IMR-90 (cell line): ENCODE measurements at regions not wholly inside any gene's neighbourhood (a gene's known extent, or its start where the extent isn't known, plus 50 kb on each side); places are given as distances from the start of the nearest gene placed in this dataset.
A peak's percentile ranks its signal among the peaks of the same experiment; 100 is the strongest.

Experiments used
- ATAC-seq: fragments of 200-7000 bp; cut with Tn5 transposase; 2 replicates; pipeline ENCODE4 v1.9.1; 2020; ENCODE audit warnings: low read depth, mild to moderate bottlenecking, moderate library complexity
- BruUV-seq: library from RNA; stranded (reverse); fragments of 400-500 nt; replicated peaks from 2 replicates; lab custom pipeline; 2021; lab: Mats Ljungman, UMichigan
- CTCF ChIA-PET: fragments of 300-600 bp; formaldehyde crosslinking; extraction: SDS; loops from one replicate; lab custom pipeline; 2021; ENCODE audit warnings: antibody characterized with exemption; lab: Yijun Ruan, JAX
- POLR2A ChIA-PET: fragments of 300-600 bp; sonication (Branson Sonifier 250); formaldehyde crosslinking; loops from one replicate; lab custom pipeline; 2022; ENCODE audit warnings: antibody characterized with exemption; ENCODE audit not compliant: unreplicated experiment; lab: Charles Lee
- DNase-seq: peaks from one replicate; pipeline ENCODE4 v3.0.0; 2013
- H2AFZ ChIP-seq: replicated peaks from 2 replicates; pipeline ENCODE3; 2013; ENCODE audit warnings: low read length, mild to moderate bottlenecking; ENCODE audit not compliant: poor library complexity
- H2AK5ac ChIP-seq: 2 replicates; pipeline ENCODE4 v1.6.1; 2013; ENCODE audit warnings: low read depth, low read length, inconsistent platforms
- H2AK9ac ChIP-seq: replicated peaks from 2 replicates; pipeline ENCODE3; 2013; ENCODE audit warnings: mild to moderate bottlenecking, low read depth, low read length, moderate library complexity; ENCODE audit not compliant: poor library complexity
- H2BK120ac ChIP-seq: 2 replicates; pipeline ENCODE4 v1.6.1; 2013; ENCODE audit warnings: low read depth, low read length, inconsistent platforms
- H2BK15ac ChIP-seq: 3 replicates; pipeline ENCODE4 v1.6.1; 2013; ENCODE audit warnings: low read depth, low read length, inconsistent platforms
- H2BK20ac ChIP-seq: 2 replicates; pipeline ENCODE4 v1.6.1; 2013; ENCODE audit warnings: low read depth, mild to moderate bottlenecking, inconsistent platforms, low read length, moderate library complexity
- H2BK5ac ChIP-seq: 2 replicates; pipeline ENCODE4 v1.6.1; 2013; ENCODE audit warnings: mild to moderate bottlenecking, low read depth, low read length, inconsistent platforms; ENCODE audit not compliant: poor library complexity, severe bottlenecking
- H3K14ac ChIP-seq: replicated peaks from 2 replicates; pipeline ENCODE4 v1.6.1; 2013; ENCODE audit warnings: low read depth, low read length, inconsistent platforms
- H3K18ac ChIP-seq: 2 replicates; pipeline ENCODE4 v1.6.1; 2013; ENCODE audit warnings: low read depth, low read length, control low read depth
- H3K23ac ChIP-seq: 2 replicates; pipeline ENCODE4 v1.6.1; 2013; ENCODE audit warnings: low read depth, low read length, inconsistent platforms
- H3K27ac ChIP-seq: 2 replicates; pipeline ENCODE4 v1.5.1; 2013; ENCODE audit warnings: mild to moderate bottlenecking, control low read depth, low read length; ENCODE audit not compliant: insufficient read depth
- H3K27me3 ChIP-seq: 2 replicates; pipeline ENCODE4 v1.6.1; 2013; ENCODE audit warnings: low read length; ENCODE audit not compliant: control insufficient read depth, insufficient read depth
- H3K36me3 ChIP-seq: 2 replicates; pipeline ENCODE4 v1.6.1; 2013; ENCODE audit warnings: low read length, mixed read lengths; ENCODE audit not compliant: control insufficient read depth, insufficient read depth
- H3K4ac ChIP-seq: 2 replicates; pipeline ENCODE4 v1.6.1; 2013; ENCODE audit warnings: low read depth, low read length, inconsistent platforms
- H3K4me1 ChIP-seq: 2 replicates; pipeline ENCODE4 v1.6.1; 2013; ENCODE audit warnings: low read length, mixed read lengths; ENCODE audit not compliant: control insufficient read depth, insufficient read depth
- H3K4me2 ChIP-seq: 2 replicates; pipeline ENCODE4 v1.6.1; 2013; ENCODE audit warnings: low read depth, mild to moderate bottlenecking, control low read depth, low read length, moderate library complexity
- H3K4me3 ChIP-seq: 2 replicates; pipeline ENCODE4 v1.5.1; 2013; ENCODE audit warnings: low read depth, mild to moderate bottlenecking, control low read depth, low read length, moderate library complexity; ENCODE audit not compliant: insufficient read depth
- H3K56ac ChIP-seq: 2 replicates; pipeline ENCODE4 v1.6.1; 2013; ENCODE audit warnings: low read length, inconsistent platforms; ENCODE audit not compliant: insufficient read depth; ENCODE audit errors: extremely low read depth
- H3K79me1 ChIP-seq, 2 experiments: 2 replicates each; pipeline ENCODE4 v1.6.1; 2013; ENCODE audit warnings: low read length in 2 of 2, inconsistent platforms in 1 of 2, low read depth in 1 of 2
- H3K9ac ChIP-seq: 2 replicates; pipeline ENCODE4 v1.6.1; 2013; ENCODE audit warnings: low read depth, low read length, control low read depth
- H3K9me1 ChIP-seq: 2 replicates; pipeline ENCODE4 v1.6.1; 2013; ENCODE audit warnings: low read length, inconsistent platforms; ENCODE audit not compliant: insufficient read depth
- H3K9me3 ChIP-seq: 2 replicates; pipeline ENCODE4 v1.6.1; 2013; ENCODE audit warnings: low read length; ENCODE audit not compliant: control insufficient read depth, insufficient read depth
- H4K20me1 ChIP-seq: 2 replicates; pipeline ENCODE4 v1.6.1; 2013; ENCODE audit warnings: low read length, inconsistent platforms; ENCODE audit not compliant: insufficient read depth
- H4K5ac ChIP-seq: 2 replicates; pipeline ENCODE4 v1.6.1; 2013; ENCODE audit warnings: mild to moderate bottlenecking, low read depth, low read length, control low read depth
- H4K8ac ChIP-seq, 2 experiments: 2 replicates each; pipeline ENCODE4 v1.6.1; 2013; ENCODE audit warnings: low read depth in 2 of 2, low read length in 2 of 2, control low read depth in 1 of 2, inconsistent platforms in 1 of 2
- H4K91ac ChIP-seq: 2 replicates; pipeline ENCODE4 v1.6.1; 2013; ENCODE audit warnings: low read depth, low read length, inconsistent platforms; ENCODE audit not compliant: insufficient read depth
- CHD1 ChIP-seq: IDR thresholded peaks from 2 replicates; pipeline ENCODE4 v1.6.1; 2012; ENCODE audit warnings: low read depth, low read length, improper control_type of control experiment
- MAFK ChIP-seq: IDR thresholded peaks from 2 replicates; pipeline ENCODE4 v1.6.1; 2012; ENCODE audit warnings: low read depth, low read length, improper control_type of control experiment
- MAZ ChIP-seq: IDR thresholded peaks from 2 replicates; pipeline ENCODE4 v1.6.1; 2012; ENCODE audit warnings: low read depth, mild to moderate bottlenecking, low read length, improper control_type of control experiment, moderate library complexity, borderline replicate concordance
- WGBS, 2 experiments: methylation state at CpG; one replicate each; pipeline versions ENCODE4 v1.1.5 to v1.1.7; 2013; ENCODE audit warnings: missing lambda C conversion rate in 2 of 2; ENCODE audit not compliant: insufficient read length in 1 of 2; ENCODE audit errors: extremely low coverage in 2 of 2; 5-methylcytosine and 5-hydroxymethylcytosine counted together
- dilution Hi-C: fragments of 300-500 bp; cut with HindIII; formaldehyde crosslinking; loops from one replicate; pipeline ENCODE4 v1.14.3; 2018; ENCODE audit warnings: low sequenced_read_pairs; ENCODE audit not compliant: unreplicated experiment
- in situ Hi-C: fragments of 300-500 bp; cut with MboI; formaldehyde crosslinking; loops from 3 replicates; pipeline ENCODE4 v1.14.3; 2019; ENCODE audit warnings: low sequenced_read_pairs, inconsistent platforms, mixed read lengths
- intact Hi-C: fragments of 100-400 bp; cut with micrococcal nuclease; formaldehyde crosslinking; loops from 2 replicates; pipeline ENCODE4 v1.10.0; 2022

DNA sequence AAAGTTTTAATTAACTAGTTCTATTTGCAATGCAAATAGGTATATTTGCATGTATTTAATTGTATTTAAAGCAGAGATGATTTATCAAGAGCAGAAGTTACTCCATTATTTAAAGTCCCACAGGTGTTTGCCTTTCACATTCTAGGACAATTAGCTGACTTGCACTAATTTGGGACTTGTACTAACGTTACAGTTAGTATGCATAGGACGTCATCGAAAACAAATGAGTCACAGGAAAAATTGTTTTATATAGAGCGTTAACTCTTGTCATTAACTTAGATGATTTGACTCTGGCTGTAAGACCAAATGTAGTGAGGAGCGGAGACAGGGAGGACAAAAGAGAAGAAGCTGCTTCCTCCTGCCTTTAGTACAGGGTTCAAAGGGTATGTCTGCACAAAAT, 126.1 kb upstream of the IFNE start:
- H4K91ac ChIP-seq, result no peak overlapping the region
- H2BK20ac ChIP-seq, result no peak overlapping the region
- H3K9me3 ChIP-seq, result no peaks in the 10 kb centered on the region
- no peak overlapping the region for H2AFZ ChIP-seq
- in situ Hi-C loops, result no loop called here
- H3K27me3 ChIP-seq, result no peaks in the 10 kb centered on the region
- no peak overlapping the region for H3K4ac ChIP-seq
- H4K20me1 ChIP-seq, result no peaks in the 10 kb centered on the region
- intact Hi-C loops, result no loop called here
- peak overlapping the region; percentile 61; the same call in 1 of the 2 replicates for H2AK5ac ChIP-seq
- no peak overlapping the region for H2BK120ac ChIP-seq
- no TSS peak for BruUV-seq
- no peak overlapping the region for H2BK5ac ChIP-seq
- 0 out of 2 replicates have a peak overlapping the region, but pooled peaks have one; percentile 13 for H3K18ac ChIP-seq
- no peak overlapping the region for H3K4me3 ChIP-seq
- no peak overlapping the region for H2AK9ac ChIP-seq
- H3K36me3 ChIP-seq, result no peaks in the 10 kb centered on the region
- dilution Hi-C loops, result no loop called here
- H3K4me2 ChIP-seq, result no peak overlapping the region
- H2BK15ac ChIP-seq, result no peak overlapping the region
- peaks cover 8% of the 10 kb centered on the region for H3K4me1 ChIP-seq
- ChIA-PET CTCF (interaction anchor here (1.4 kb wide), 1 partner anchor 66 kb away, joined by 3 read pairs; no protein-coding TSS in a partner anchor), POLR2A (no interaction called here)
- no CpG with 5 or more reads among the region's 5 CpGs for WGBS, 2 experiments
- H3K14ac ChIP-seq, result no peak overlapping the region
- no peak overlapping the region for H4K8ac ChIP-seq
- 0 out of 2 replicates have a peak, but pooled peaks cover 7% of the 10 kb centered on the region for H3K9me1 ChIP-seq
- H3K56ac ChIP-seq, result no peak overlapping the region
- no peak overlapping the region for H3K23ac ChIP-seq
- no peak overlapping the region for H3K9ac ChIP-seq
- no peak for DNase-seq
- no peak for ATAC-seq
- H4K5ac ChIP-seq, result no peak overlapping the region
- no peak for TF ChIP-seq MAZ
- TF ChIP-seq MAFK, result peak; percentile 41
- no peak for TF ChIP-seq CHD1
- H3K79me1 ChIP-seq, result no peaks in the 10 kb centered on the region
- no peak overlapping the region for H3K27ac ChIP-seq
